KMS-11 (cell line): ENCODE measurements at regions not wholly inside any gene's neighbourhood (a gene's known extent, or its start where the extent isn't known, plus 50 kb on each side); places are given as distances from the start of the nearest gene placed in this dataset.

ENCODE experiments used
- H2AFZ ChIP-seq: fragments of 200-600 bp; sonication (generic); 2 replicates; pipeline ENCODE4 v1.6.1; 2016; ENCODE audit warnings: antibody characterized with exemption, mixed run types, low read depth
- H3K27ac ChIP-seq: fragments of 200-600 bp; sonication (generic); 2 replicates; pipeline ENCODE4 v1.6.1; 2016; ENCODE audit warnings: mild to moderate bottlenecking, mixed run types
- H3K27me3 ChIP-seq: fragments of 200-600 bp; sonication (generic); 2 replicates; pipeline ENCODE4 v1.6.1; 2017; ENCODE audit warnings: mild to moderate bottlenecking, low read depth, mixed run types, moderate library complexity; ENCODE audit not compliant: insufficient read depth
- H3K36me3 ChIP-seq: fragments of 200-600 bp; sonication (generic); 2 replicates; pipeline ENCODE4 v1.6.1; 2017; ENCODE audit warnings: mild to moderate bottlenecking, mixed run types; ENCODE audit not compliant: insufficient read depth
- H3K4me1 ChIP-seq: fragments of 200-600 bp; sonication (generic); 2 replicates; pipeline ENCODE4 v1.6.1; 2016; ENCODE audit warnings: mild to moderate bottlenecking, low read depth, mixed run types; ENCODE audit not compliant: poor library complexity, severe bottlenecking
- H3K4me2 ChIP-seq: fragments of 200-600 bp; sonication (generic); 2 replicates; pipeline ENCODE4 v1.7.0; 2016; ENCODE audit warnings: mild to moderate bottlenecking, mixed run types
- H3K4me3 ChIP-seq: fragments of 200-600 bp; sonication (generic); IDR thresholded peaks from 2 replicates; pipeline ENCODE4 v1.6.1; 2017; ENCODE audit warnings: low read depth, low read length, mixed read lengths; ENCODE audit not compliant: insufficient read depth
- H3K79me2 ChIP-seq: fragments of 200-600 bp; sonication (generic); 2 replicates; pipeline ENCODE4 v1.6.1; 2016; ENCODE audit warnings: low read depth, mixed run types; ENCODE audit not compliant: insufficient read depth
- H3K9ac ChIP-seq: fragments of 200-600 bp; sonication (generic); 2 replicates; pipeline ENCODE4 v1.6.1; 2016; ENCODE audit warnings: mild to moderate bottlenecking, mixed run types
- H4K20me1 ChIP-seq: fragments of 200-600 bp; sonication (generic); 2 replicates; pipeline ENCODE4 v1.6.1; 2016; ENCODE audit warnings: mild to moderate bottlenecking, mixed run types; ENCODE audit not compliant: insufficient read depth
- CTCF ChIP-seq: fragments of 200-600 bp; sonication (generic); conservative IDR thresholded peaks from 2 replicates; pipeline ENCODE4 v1.6.1; 2017; ENCODE audit warnings: low read depth, mild to moderate bottlenecking, antibody characterized with exemption, low read length, moderate library complexity, mixed read lengths

- H3K27me3 ChIP-seq = peaks cover 27% of the 10 kb centered on the region; the same call in 1 of the 2 replicates
- H3K4me2 ChIP-seq = no peak overlapping the region
- H3K4me1 ChIP-seq = no peaks in the 10 kb centered on the region
- no peaks in the 10 kb centered on the region for H3K79me2 ChIP-seq
- no peaks in the 10 kb centered on the region for H3K36me3 ChIP-seq
- TF ChIP-seq CTCF = no peak
- no peak overlapping the region for H3K27ac ChIP-seq
- H3K9ac ChIP-seq = no peak overlapping the region
- H3K4me3 ChIP-seq = no peak overlapping the region
- no peaks in the 10 kb centered on the region for H4K20me1 ChIP-seq
- no peak overlapping the region for H2AFZ ChIP-seq
Observed at GRCh38 chr2:240254337-240255164, 114.1 kb upstream of the OTOS start.

GRCh38 chr2:240255165-240255491 lies 114.7 kb upstream of the OTOS start:
- TF ChIP-seq CTCF = no peak
- no peaks in the 10 kb centered on the region for H3K36me3 ChIP-seq

GRCh38 chr2:240255811-240256703 lies 115.6 kb upstream of the OTOS start:
- no peak overlapping the region for H3K27ac ChIP-seq
- no peak overlapping the region for H3K4me3 ChIP-seq
- H2AFZ ChIP-seq = no peak overlapping the region
- no peaks in the 10 kb centered on the region for H3K79me2 ChIP-seq
- no peak overlapping the region for H3K4me2 ChIP-seq
- no peaks in the 10 kb centered on the region for H4K20me1 ChIP-seq
- no peaks in the 10 kb centered on the region for H3K36me3 ChIP-seq
- no peaks in the 10 kb centered on the region for H3K4me1 ChIP-seq
- H3K27me3 ChIP-seq = peaks cover 27% of the 10 kb centered on the region; the same call in 1 of the 2 replicates
- H3K9ac ChIP-seq = no peak overlapping the region
- TF ChIP-seq CTCF = no peak

More at GRCh38 chr2:240255165-240255491, 114.7 kb upstream of the OTOS start:
- no peaks in the 10 kb centered on the region for H3K4me1 ChIP-seq
- no peak overlapping the region for H3K27ac ChIP-seq
- no peak overlapping the region for H3K9ac ChIP-seq
- no peaks in the 10 kb centered on the region for H4K20me1 ChIP-seq
- no peak overlapping the region for H3K4me3 ChIP-seq
- no peak overlapping the region for H3K4me2 ChIP-seq
- no peak overlapping the region for H2AFZ ChIP-seq
- H3K79me2 ChIP-seq = no peaks in the 10 kb centered on the region
- peaks cover 27% of the 10 kb centered on the region; the same call in 1 of the 2 replicates for H3K27me3 ChIP-seq

- no peak overlapping the region for H3K4me3 ChIP-seq
- H3K9ac ChIP-seq = no peak overlapping the region
- no peak overlapping the region for H2AFZ ChIP-seq
- H3K27me3 ChIP-seq = peaks cover 21% of the 10 kb centered on the region; the same call in 1 of the 2 replicates
- no peaks in the 10 kb centered on the region for H3K79me2 ChIP-seq
- no peaks in the 10 kb centered on the region for H3K4me1 ChIP-seq
- no peak overlapping the region for H3K27ac ChIP-seq
- H3K36me3 ChIP-seq = no peaks in the 10 kb centered on the region
- no peaks in the 10 kb centered on the region for H4K20me1 ChIP-seq
- H3K4me2 ChIP-seq = no peak overlapping the region
- TF ChIP-seq CTCF = no peak
Observed at GRCh38 chr2:240256704-240257637, 116.5 kb upstream of the OTOS start.
